HG02678 (cell line): ENCODE measurements at regions not wholly inside any gene's neighbourhood (a gene's known extent, or its start where the extent isn't known, plus 50 kb on each side); places are given as distances from the start of the nearest gene placed in this dataset.
"Not testable (repeated sequence)": the region's sequence is repeated elsewhere in the genome, so short reads cannot be mapped to it uniquely, and the experiment has no call there.

Source experiments
- ATAC-seq: cut with Tn5 transposase; IDR thresholded peaks from one replicate; pipeline ENCODE4 v1.9.1; 2021; ENCODE audit warnings: mild to moderate bottlenecking, moderate library complexity; ENCODE audit not compliant: unreplicated experiment

- no peak for ATAC-seq
Observed at GRCh38 chr10:28892818-28893547, 215.7 kb downstream of the BAMBI start.

- ATAC-seq: no peak
Observed at GRCh38 chr10:28894146-28894545, 216.8 kb downstream of the BAMBI start.

- not testable (repeated sequence) for ATAC-seq
Observed at GRCh38 chr10:28895671-28896070, 218.3 kb downstream of the BAMBI start.

GRCh38 chr10:28896791-28897409 lies 219.6 kb downstream of the BAMBI start:
- ATAC-seq: not testable (repeated sequence)

GRCh38 chr10:28897617-28898464 lies 220.5 kb downstream of the BAMBI start:
- ATAC-seq: no peak

GRCh38 chr10:28902215-28902614 lies 224.9 kb downstream of the BAMBI start:
- ATAC-seq: no peak

GRCh38 chr10:28903063-28903462 lies 225.7 kb downstream of the BAMBI start:
- no peak for ATAC-seq

GRCh38 chr10:28903736-28904135 lies 226.4 kb downstream of the BAMBI start:
- ATAC-seq: no peak

- ATAC-seq: no peak
Observed at GRCh38 chr10:28905371-28905770, 228.1 kb downstream of the BAMBI start.

GRCh38 chr10:28906011-28906411 lies 228.7 kb downstream of the BAMBI start:
- no peak for ATAC-seq

GRCh38 chr10:28906415-28906814 lies 229.1 kb downstream of the BAMBI start:
- ATAC-seq: no peak

GRCh38 chr10:28906934-28907333 lies 229.6 kb downstream of the BAMBI start:
- ATAC-seq: no peak

GRCh38 chr10:28909875-28910274 lies 232.6 kb downstream of the BAMBI start:
- no peak for ATAC-seq

GRCh38 chr10:28910956-28911355 lies 233.6 kb downstream of the BAMBI start:
- no peak for ATAC-seq

GRCh38 chr10:28911511-28911910 lies 234.2 kb downstream of the BAMBI start:
- ATAC-seq: not testable (repeated sequence)

GRCh38 chr10:28912017-28912783 lies 234.9 kb downstream of the BAMBI start:
- no peak for ATAC-seq

- ATAC-seq: no peak
Observed at GRCh38 chr10:28913436-28914237, 236.3 kb downstream of the BAMBI start.

- ATAC-seq: no peak
Observed at GRCh38 chr10:28914701-28915100, 237.4 kb downstream of the BAMBI start.

- ATAC-seq: no peak
Observed at GRCh38 chr10:28915989-28916588, 238.8 kb downstream of the BAMBI start.

GRCh38 chr10:28920091-28920490 lies 242.8 kb downstream of the BAMBI start:
- ATAC-seq: no peak
